Upper lobe of left lung (tissue), 4 donors: ENCODE measurements at regions not wholly inside any gene's neighbourhood (a gene's known extent, or its start where the extent isn't known, plus 50 kb on each side); places are given as distances from the start of the nearest gene placed in this dataset.

Experiments used
- POLR2AphosphoS5 ChIP-seq, 2 donors: sonication (generic); formaldehyde crosslinking; IDR thresholded peaks; one replicate each; pipeline ENCODE4 v1.5.1; 2017; ENCODE audit warnings: antibody characterized with exemption in 2 of 2
- TF ChIP-seq, protein P1 (sequence below), 6 experiments: fragments of 450-650 bp in 4 of 6; fragments of 200-600 bp in 2 of 6; sonication (generic) in 2 of 6; IDR thresholded peaks; one replicate each; pipeline ENCODE4 v1.5.1; 2016 to 2019; ENCODE audit warnings: antibody characterized with exemption in 6 of 6

GRCh38 chr11:38304926-38305325, 1706.9 kb upstream of the RAG2 start:
- TF ChIP-seq, protein P1, sequence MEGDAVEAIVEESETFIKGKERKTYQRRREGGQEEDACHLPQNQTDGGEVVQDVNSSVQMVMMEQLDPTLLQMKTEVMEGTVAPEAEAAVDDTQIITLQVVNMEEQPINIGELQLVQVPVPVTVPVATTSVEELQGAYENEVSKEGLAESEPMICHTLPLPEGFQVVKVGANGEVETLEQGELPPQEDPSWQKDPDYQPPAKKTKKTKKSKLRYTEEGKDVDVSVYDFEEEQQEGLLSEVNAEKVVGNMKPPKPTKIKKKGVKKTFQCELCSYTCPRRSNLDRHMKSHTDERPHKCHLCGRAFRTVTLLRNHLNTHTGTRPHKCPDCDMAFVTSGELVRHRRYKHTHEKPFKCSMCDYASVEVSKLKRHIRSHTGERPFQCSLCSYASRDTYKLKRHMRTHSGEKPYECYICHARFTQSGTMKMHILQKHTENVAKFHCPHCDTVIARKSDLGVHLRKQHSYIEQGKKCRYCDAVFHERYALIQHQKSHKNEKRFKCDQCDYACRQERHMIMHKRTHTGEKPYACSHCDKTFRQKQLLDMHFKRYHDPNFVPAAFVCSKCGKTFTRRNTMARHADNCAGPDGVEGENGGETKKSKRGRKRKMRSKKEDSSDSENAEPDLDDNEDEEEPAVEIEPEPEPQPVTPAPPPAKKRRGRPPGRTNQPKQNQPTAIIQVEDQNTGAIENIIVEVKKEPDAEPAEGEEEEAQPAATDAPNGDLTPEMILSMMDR (IDR thresholded peaks at IDR 0.05), result no peak
- no peak for TF ChIP-seq POLR2AphosphoS5 (IDR thresholded peaks at IDR 0.05)
